Gastroesophageal sphincter (tissue), 3 donors: ENCODE measurements at regions not wholly inside any gene's neighbourhood (a gene's known extent, or its start where the extent isn't known, plus 50 kb on each side); places are given as distances from the start of the nearest gene placed in this dataset.

Source experiments
- CTCF ChIP-seq, 4 experiments: fragments of 200-600 bp in 2 of 4; fragments of 450-650 bp in 2 of 4; sonication (generic) in 1 of 4; IDR thresholded peaks; one replicate each; pipeline ENCODE4 v1.5.1; 2017 to 2019; ENCODE audit warnings: antibody characterized with exemption in 4 of 4, mild to moderate bottlenecking in 2 of 4, moderate library complexity in 2 of 4
- EP300 ChIP-seq: sonication (generic); formaldehyde crosslinking; IDR thresholded peaks from one replicate; pipeline ENCODE4 v1.6.1; 2017; ENCODE audit warnings: antibody characterized with exemption, mild to moderate bottlenecking
- POLR2A ChIP-seq, 2 donors: fragments of 450-650 bp; IDR thresholded peaks; one replicate each; pipeline ENCODE4 v1.6.1; 2017; ENCODE audit warnings: antibody characterized with exemption in 2 of 2, mild to moderate bottlenecking in 2 of 2, moderate library complexity in 1 of 2
- POLR2AphosphoS5 ChIP-seq: sonication (generic); formaldehyde crosslinking; IDR thresholded peaks from one replicate; pipeline ENCODE4 v1.6.1; 2017; ENCODE audit warnings: antibody characterized with exemption

- TF ChIP-seq POLR2A (IDR thresholded peaks at IDR 0.05): no peak
- TF ChIP-seq CTCF (IDR thresholded peaks at IDR 0.05): peak; percentile 38 to 69 (median 50)
- no peak for TF ChIP-seq POLR2AphosphoS5
- no peak for TF ChIP-seq EP300
Observed at GRCh38 chr3:8239718-8240695, 261.6 kb upstream of the LMCD1 start.
